Transverse colon (tissue), 4 donors: ENCODE measurements at regions not wholly inside any gene's neighbourhood (a gene's known extent, or its start where the extent isn't known, plus 50 kb on each side); places are given as distances from the start of the nearest gene placed in this dataset.

Source experiments
- CTCF ChIP-seq, 5 experiments: fragments of 200-600 bp in 3 of 5; fragments of 450-650 bp in 2 of 5; sonication (generic) in 3 of 5; IDR thresholded peaks; 1 replicate in 2 of 5; 2 replicates in 3 of 5; pipeline ENCODE4 v1.5.1; 2016 to 2017; ENCODE audit warnings: antibody characterized with exemption in 5 of 5, inconsistent platforms in 3 of 5, mild to moderate bottlenecking in 2 of 5, moderate library complexity in 1 of 5
- POLR2A ChIP-seq: fragments of 450-650 bp; IDR thresholded peaks from one replicate; pipeline ENCODE4 v1.6.1; 2016; ENCODE audit warnings: antibody characterized with exemption, mild to moderate bottlenecking, moderate library complexity
- POLR2AphosphoS5 ChIP-seq, 3 donors: sonication (generic); formaldehyde crosslinking; IDR thresholded peaks; one replicate each; pipeline ENCODE4 v1.6.1; 2016; ENCODE audit warnings: antibody characterized with exemption in 3 of 3

- TF ChIP-seq CTCF (IDR thresholded peaks at IDR 0.05) (no peak), POLR2A (no peak), POLR2AphosphoS5 (IDR thresholded peaks at IDR 0.05) (no peak)
Observed at GRCh38 chr2:206876216-206876860, 63.0 kb upstream of the CPO start.
